ENCODE measurements at regions not wholly inside any gene's neighbourhood (a gene's known extent, or its start where the extent isn't known, plus 50 kb on each side); places are given as distances from the start of the nearest gene placed in this dataset.
"Not testable (repeated sequence)": the region's sequence is repeated elsewhere in the genome, so short reads cannot be mapped to it uniquely, and the experiment has no call there.

- H3K4me1 ChIP-seq (ENCODE audit: insufficient read depth, insufficient read length), result no peaks in the 10 kb centered on the region
- H3K27me3 ChIP-seq (ENCODE audit: insufficient read depth, insufficient read length), result no peaks in the 10 kb centered on the region
- no peak for DNase-seq (ENCODE audit: low read depth, low spot score)
- peaks cover 8% of the 10 kb centered on the region for H3K36me3 ChIP-seq (ENCODE audit: insufficient read depth, insufficient read length, low read length)
- H3K4me3 ChIP-seq (ENCODE audit: insufficient read length, low read depth), result no peak overlapping the region
- H3K9me3 ChIP-seq (ENCODE audit: insufficient read depth, low read length), result no peaks in the 10 kb centered on the region
- H3K9ac ChIP-seq (ENCODE audit: insufficient read length, low read depth), result no peak overlapping the region
- no peak for TF ChIP-seq ZNF274 (IDR thresholded peaks at IDR 0.05; ENCODE audit: low read depth, low read length)
- TF ChIP-seq YY1 (IDR thresholded peaks at IDR 0.05; ENCODE audit: insufficient read depth, insufficient read length), result no peak
- no peak for TF ChIP-seq SUZ12 (IDR thresholded peaks at IDR 0.05; ENCODE audit: extremely low read depth, insufficient read depth, insufficient read length)
Measured at GRCh38 chr18:55737781-55738468, 149.9 kb upstream of the TCF4 start.

- Histone ChIP-seq H3K4me3 (ENCODE audit: insufficient read length, low read depth) (no peak overlapping the region), H3K36me3 (ENCODE audit: insufficient read depth, insufficient read length, low read length) (peaks cover 8% of the 10 kb centered on the region), H3K9ac (ENCODE audit: insufficient read length, low read depth) (no peak overlapping the region), H3K9me3 (ENCODE audit: insufficient read depth, low read length) (no peaks in the 10 kb centered on the region), H3K27me3 (ENCODE audit: insufficient read depth, insufficient read length) (no peaks in the 10 kb centered on the region), H3K4me1 (ENCODE audit: insufficient read depth, insufficient read length) (no peaks in the 10 kb centered on the region)
- DNase-seq (ENCODE audit: low read depth, low spot score), result no peak
- TF ChIP-seq YY1 (IDR thresholded peaks at IDR 0.05; ENCODE audit: insufficient read depth, insufficient read length), result no peak
- no peak for TF ChIP-seq ZNF274 (IDR thresholded peaks at IDR 0.05; ENCODE audit: low read depth, low read length)
- no peak for TF ChIP-seq SUZ12 (IDR thresholded peaks at IDR 0.05; ENCODE audit: extremely low read depth, insufficient read depth, insufficient read length)
Measured at GRCh38 chr18:55737266-55737665, 149.3 kb upstream of the TCF4 start.

DNA sequence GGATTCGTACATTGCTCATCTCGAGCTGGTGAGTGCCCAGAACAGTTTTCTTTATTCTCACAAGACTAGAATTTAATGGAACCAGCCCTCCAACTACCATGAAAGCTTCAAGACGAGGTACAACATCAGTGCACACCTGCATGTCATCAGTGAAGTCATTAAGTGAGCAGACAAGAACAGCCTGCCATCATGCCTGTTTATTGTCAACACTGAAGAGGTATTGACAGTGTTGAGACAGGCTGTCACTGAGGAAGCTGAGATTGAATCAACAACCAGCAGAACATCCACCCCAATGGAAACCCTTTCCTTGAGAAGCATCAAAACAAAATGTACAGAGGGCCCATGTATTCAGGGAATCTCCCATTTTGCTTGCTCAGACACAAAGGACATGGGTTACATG, 148.0 kb upstream of the TCF4 start:
- Histone ChIP-seq H3K36me3 (ENCODE audit: insufficient read depth, insufficient read length, low read length) (peaks cover 8% of the 10 kb centered on the region), H3K4me3 (ENCODE audit: insufficient read length, low read depth) (no peak overlapping the region), H3K4me1 (ENCODE audit: insufficient read depth, insufficient read length) (no peaks in the 10 kb centered on the region), H3K9ac (ENCODE audit: insufficient read length, low read depth) (no peak overlapping the region), H3K9me3 (ENCODE audit: insufficient read depth, low read length) (no peaks in the 10 kb centered on the region), H3K27me3 (ENCODE audit: insufficient read depth, insufficient read length) (no peaks in the 10 kb centered on the region)
- TF ChIP-seq YY1 (IDR thresholded peaks at IDR 0.05; ENCODE audit: insufficient read depth, insufficient read length) (no peak), ZNF274 (IDR thresholded peaks at IDR 0.05; ENCODE audit: low read depth, low read length) (no peak), SUZ12 (IDR thresholded peaks at IDR 0.05; ENCODE audit: extremely low read depth, insufficient read depth, insufficient read length) (no peak)
- DNase-seq (ENCODE audit: low read depth, low spot score), result no peak

- Histone ChIP-seq H3K4me3 (ENCODE audit: insufficient read length, low read depth) (no peak overlapping the region), H3K9ac (ENCODE audit: insufficient read length, low read depth) (no peak overlapping the region), H3K36me3 (ENCODE audit: insufficient read depth, insufficient read length, low read length) (peaks cover 8% of the 10 kb centered on the region), H3K4me1 (ENCODE audit: insufficient read depth, insufficient read length) (no peaks in the 10 kb centered on the region), H3K9me3 (ENCODE audit: insufficient read depth, low read length) (no peaks in the 10 kb centered on the region), H3K27me3 (ENCODE audit: insufficient read depth, insufficient read length) (no peaks in the 10 kb centered on the region)
- TF ChIP-seq YY1 (IDR thresholded peaks at IDR 0.05; ENCODE audit: insufficient read depth, insufficient read length) (no peak), ZNF274 (IDR thresholded peaks at IDR 0.05; ENCODE audit: low read depth, low read length) (no peak), SUZ12 (IDR thresholded peaks at IDR 0.05; ENCODE audit: extremely low read depth, insufficient read depth, insufficient read length) (no peak)
- DNase-seq (ENCODE audit: low read depth, low spot score), result no peak
Measured at GRCh38 chr18:55735199-55735855, 147.3 kb upstream of the TCF4 start.

DNA sequence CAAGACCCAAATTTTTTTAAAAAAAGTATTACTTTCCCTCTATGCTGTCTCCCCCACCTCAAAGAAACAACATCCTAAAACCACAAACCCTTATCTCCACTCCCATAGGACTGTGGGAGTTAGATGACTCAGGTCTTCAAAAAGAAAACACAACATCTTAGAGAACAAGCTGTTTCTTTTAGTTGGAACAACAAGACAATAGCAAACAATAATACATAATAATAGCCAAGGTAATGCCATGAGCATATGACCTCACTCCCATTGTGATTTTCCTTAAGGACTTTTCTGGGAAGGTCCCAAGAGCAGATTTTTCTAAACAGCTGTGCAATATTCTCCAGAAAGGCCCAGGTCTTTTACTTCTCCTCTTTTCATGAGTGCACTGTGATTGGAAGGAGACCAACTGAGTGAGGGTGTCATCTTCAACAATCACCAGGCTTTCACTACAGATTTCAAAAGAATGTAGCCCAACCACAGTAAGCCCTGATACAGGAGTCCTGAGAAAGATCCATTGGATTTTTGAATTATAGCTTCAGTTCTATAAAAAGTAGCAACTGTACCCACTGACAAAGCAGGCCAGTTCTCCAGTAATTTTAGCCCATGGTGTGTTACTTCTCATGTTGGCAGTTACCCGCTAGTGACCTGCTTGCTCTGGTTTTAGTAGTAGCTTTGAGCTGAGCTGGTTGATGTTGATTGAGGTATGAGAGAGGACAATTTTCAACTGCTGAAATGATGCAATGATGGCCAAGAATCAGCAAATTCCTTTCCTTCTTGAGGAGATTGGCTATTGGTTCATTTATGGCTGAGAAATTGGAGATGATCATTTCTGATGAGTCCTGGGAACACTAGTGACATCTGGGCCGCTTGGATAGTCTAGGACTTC, 144.5 kb upstream of the TCF4 start:
- H3K9me3 ChIP-seq (ENCODE audit: insufficient read depth, low read length), result no peaks in the 10 kb centered on the region
- no peak for DNase-seq (ENCODE audit: low read depth, low spot score)
- H3K9ac ChIP-seq (ENCODE audit: insufficient read length, low read depth), result no peak overlapping the region
- H3K4me1 ChIP-seq (ENCODE audit: insufficient read depth, insufficient read length), result no peaks in the 10 kb centered on the region
- H3K27me3 ChIP-seq (ENCODE audit: insufficient read depth, insufficient read length), result no peaks in the 10 kb centered on the region
- no peak overlapping the region for H3K4me3 ChIP-seq (ENCODE audit: insufficient read length, low read depth)
- TF ChIP-seq SUZ12 (IDR thresholded peaks at IDR 0.05; ENCODE audit: extremely low read depth, insufficient read depth, insufficient read length) (no peak), ZNF274 (IDR thresholded peaks at IDR 0.05; ENCODE audit: low read depth, low read length) (no peak)
- peaks cover 8% of the 10 kb centered on the region for H3K36me3 ChIP-seq (ENCODE audit: insufficient read depth, insufficient read length, low read length)

DNA sequence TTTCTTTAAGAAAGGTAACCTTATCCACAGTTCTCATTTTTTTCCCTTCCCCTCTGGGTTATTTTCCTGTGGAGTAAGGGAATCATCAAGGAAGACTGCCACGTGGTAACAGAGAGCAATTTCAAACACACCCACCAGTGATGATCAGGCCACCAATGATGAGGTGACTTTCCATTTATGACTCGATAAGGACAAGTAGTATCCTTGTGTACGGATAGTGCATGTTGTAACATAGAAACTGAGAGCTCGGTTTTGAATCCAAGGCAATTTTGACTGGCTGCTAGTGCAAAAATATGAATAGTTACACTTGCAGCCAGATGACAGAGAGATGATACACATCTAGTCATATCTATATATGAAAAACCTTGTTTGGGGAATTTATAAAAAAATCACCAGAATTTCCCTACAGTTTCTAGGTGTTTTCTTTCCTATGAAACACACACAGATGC, 143.6 kb upstream of the TCF4 start:
- TF ChIP-seq SUZ12 (IDR thresholded peaks at IDR 0.05; ENCODE audit: extremely low read depth, insufficient read depth, insufficient read length), result no peak
- no peak for TF ChIP-seq ZNF274 (IDR thresholded peaks at IDR 0.05; ENCODE audit: low read depth, low read length)
- TF ChIP-seq YY1 (IDR thresholded peaks at IDR 0.05; ENCODE audit: insufficient read depth, insufficient read length), result no peak
- no peaks in the 10 kb centered on the region for H3K27me3 ChIP-seq (ENCODE audit: insufficient read depth, insufficient read length)
- no peak for DNase-seq (ENCODE audit: low read depth, low spot score)
- H3K9ac ChIP-seq (ENCODE audit: insufficient read length, low read depth), result no peak overlapping the region
- H3K36me3 ChIP-seq (ENCODE audit: insufficient read depth, insufficient read length, low read length), result peaks cover 8% of the 10 kb centered on the region
- H3K9me3 ChIP-seq (ENCODE audit: insufficient read depth, low read length), result no peaks in the 10 kb centered on the region
- no peak overlapping the region for H3K4me3 ChIP-seq (ENCODE audit: insufficient read length, low read depth)
- no peaks in the 10 kb centered on the region for H3K4me1 ChIP-seq (ENCODE audit: insufficient read depth, insufficient read length)

DNA sequence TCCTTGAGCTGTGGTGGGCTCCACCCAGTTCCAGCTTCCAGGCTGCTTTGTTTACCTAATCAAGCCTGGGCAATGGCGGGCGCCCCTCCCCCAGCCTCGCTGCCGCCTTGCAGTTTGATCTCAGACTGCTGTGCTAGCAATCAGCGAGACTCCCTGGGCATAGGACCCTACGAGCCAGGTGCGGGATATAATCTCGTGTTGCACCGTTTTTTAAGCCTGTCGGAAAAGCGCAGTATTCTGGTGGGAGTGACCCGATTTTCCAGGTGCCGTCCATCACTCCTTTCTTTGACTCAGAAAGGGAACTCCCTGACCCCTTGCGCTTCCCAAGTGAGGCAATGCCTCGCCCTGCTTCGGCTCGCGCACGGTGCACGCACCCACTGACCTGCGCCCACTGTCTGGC, 133.0 kb upstream of the TCF4 start:
- not testable (repeated sequence) for H3K9me3 ChIP-seq (ENCODE audit: insufficient read depth, low read length); H3K36me3 ChIP-seq (ENCODE audit: insufficient read depth, insufficient read length, low read length); H3K27me3 ChIP-seq (ENCODE audit: insufficient read depth, insufficient read length); H3K4me1 ChIP-seq (ENCODE audit: insufficient read depth, insufficient read length); DNase-seq (ENCODE audit: low read depth, low spot score); H3K9ac ChIP-seq (ENCODE audit: insufficient read length, low read depth)
- H3K4me3 ChIP-seq (ENCODE audit: insufficient read length, low read depth), result peak overlapping the region; percentile 43
